Esophagus muscularis mucosa (tissue), 4 donors: ENCODE measurements at regions not wholly inside any gene's neighbourhood (a gene's known extent, or its start where the extent isn't known, plus 50 kb on each side); places are given as distances from the start of the nearest gene placed in this dataset.

Experiments
- EP300 ChIP-seq: sonication (generic); formaldehyde crosslinking; IDR thresholded peaks from one replicate; pipeline ENCODE4 v1.6.1; 2017; ENCODE audit warnings: antibody characterized with exemption
- POLR2A ChIP-seq: fragments of 450-650 bp; IDR thresholded peaks from one replicate; pipeline ENCODE4 v1.6.1; 2017; ENCODE audit warnings: antibody characterized with exemption, moderate library complexity, mild to moderate bottlenecking, low read depth
- POLR2AphosphoS5 ChIP-seq, 2 donors: sonication (generic); formaldehyde crosslinking; IDR thresholded peaks; one replicate each; pipeline ENCODE4 v1.6.1; 2017; ENCODE audit warnings: antibody characterized with exemption in 2 of 2
- TF ChIP-seq, protein P1 (sequence below), 3 experiments: fragments of 200-600 bp in 2 of 3; fragments of 450-650 bp in 1 of 3; sonication (generic) in 2 of 3; IDR thresholded peaks; one replicate each; pipeline ENCODE4 v1.5.1; 2017 to 2019; ENCODE audit warnings: antibody characterized with exemption in 3 of 3, mild to moderate bottlenecking in 2 of 3, moderate library complexity in 1 of 3

- TF ChIP-seq, protein P1, sequence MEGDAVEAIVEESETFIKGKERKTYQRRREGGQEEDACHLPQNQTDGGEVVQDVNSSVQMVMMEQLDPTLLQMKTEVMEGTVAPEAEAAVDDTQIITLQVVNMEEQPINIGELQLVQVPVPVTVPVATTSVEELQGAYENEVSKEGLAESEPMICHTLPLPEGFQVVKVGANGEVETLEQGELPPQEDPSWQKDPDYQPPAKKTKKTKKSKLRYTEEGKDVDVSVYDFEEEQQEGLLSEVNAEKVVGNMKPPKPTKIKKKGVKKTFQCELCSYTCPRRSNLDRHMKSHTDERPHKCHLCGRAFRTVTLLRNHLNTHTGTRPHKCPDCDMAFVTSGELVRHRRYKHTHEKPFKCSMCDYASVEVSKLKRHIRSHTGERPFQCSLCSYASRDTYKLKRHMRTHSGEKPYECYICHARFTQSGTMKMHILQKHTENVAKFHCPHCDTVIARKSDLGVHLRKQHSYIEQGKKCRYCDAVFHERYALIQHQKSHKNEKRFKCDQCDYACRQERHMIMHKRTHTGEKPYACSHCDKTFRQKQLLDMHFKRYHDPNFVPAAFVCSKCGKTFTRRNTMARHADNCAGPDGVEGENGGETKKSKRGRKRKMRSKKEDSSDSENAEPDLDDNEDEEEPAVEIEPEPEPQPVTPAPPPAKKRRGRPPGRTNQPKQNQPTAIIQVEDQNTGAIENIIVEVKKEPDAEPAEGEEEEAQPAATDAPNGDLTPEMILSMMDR (IDR thresholded peaks at IDR 0.05): no peak
- TF ChIP-seq POLR2A (no peak), EP300 (no peak), POLR2AphosphoS5 (IDR thresholded peaks at IDR 0.05) (no peak)
These were observed 1390.1 kb upstream of the CDH8 start for GRCh38 chr16:63426275-63426870.
